AG09309 (cell line): ENCODE measurements at regions not wholly inside any gene's neighbourhood (a gene's known extent, or its start where the extent isn't known, plus 50 kb on each side); places are given as distances from the start of the nearest gene placed in this dataset.

ENCODE experiments used
- DNase-seq: peaks from one replicate; pipeline ENCODE4 v3.0.0-alpha.2; 2010; ENCODE audit warnings: low read depth
- H3K4me3 ChIP-seq: 2 replicates; pipeline ENCODE4 v1.5.1; 2011; ENCODE audit warnings: mild to moderate bottlenecking, low read depth, low read length, moderate library complexity; ENCODE audit not compliant: control insufficient read depth
- CTCF ChIP-seq: IDR thresholded peaks from 2 replicates; pipeline ENCODE4 v1.5.1; 2011; ENCODE audit warnings: mild to moderate bottlenecking, low read depth, low read length, inconsistent platforms; ENCODE audit not compliant: insufficient read depth, control insufficient read depth; ENCODE audit errors: missing control alignments

GRCh38 chr5:52342361-52342760, 445.4 kb upstream of the ITGA1 start:
- no peak for DNase-seq
- H3K4me3 ChIP-seq, result no peak overlapping the region
- TF ChIP-seq CTCF, result no peak

- peak; percentile 41 for TF ChIP-seq CTCF
- DNase-seq, result no peak
Measured at GRCh38 chr5:52356311-52356918, 431.3 kb upstream of the ITGA1 start.

GRCh38 chr5:52359261-52359660, 428.5 kb upstream of the ITGA1 start:
- no peak for TF ChIP-seq CTCF
- DNase-seq, result no peak
- H3K4me3 ChIP-seq, result no peak overlapping the region

More at GRCh38 chr5:52356311-52356918, 431.3 kb upstream of the ITGA1 start:
- H3K4me3 ChIP-seq, result no peak overlapping the region

GRCh38 chr5:52360985-52361384, 426.7 kb upstream of the ITGA1 start:
- H3K4me3 ChIP-seq, result no peak overlapping the region
- DNase-seq, result no peak
- TF ChIP-seq CTCF, result no peak

- H3K4me3 ChIP-seq, result no peak overlapping the region
- no peak for TF ChIP-seq CTCF
- no peak for DNase-seq
Measured at GRCh38 chr5:52374286-52374685, 413.4 kb upstream of the ITGA1 start.

- DNase-seq, result no peak
- TF ChIP-seq CTCF, result no peak
- no peak overlapping the region for H3K4me3 ChIP-seq
Measured at GRCh38 chr5:52375969-52376368, 411.7 kb upstream of the ITGA1 start.

GRCh38 chr5:52376592-52376991, 411.1 kb upstream of the ITGA1 start:
- DNase-seq, result no peak
- no peak overlapping the region for H3K4me3 ChIP-seq
- no peak for TF ChIP-seq CTCF
